ENCODE measurements at regions not wholly inside any gene's neighbourhood (a gene's known extent, or its start where the extent isn't known, plus 50 kb on each side); places are given as distances from the start of the nearest gene placed in this dataset.

- H3K36me3 ChIP-seq: no peaks in the 10 kb centered on the region
- no peak overlapping the region for H3K4me3 ChIP-seq
- H3K27ac ChIP-seq: no peak overlapping the region
- no peak for DNase-seq
- TF ChIP-seq POLR2A (IDR thresholded peaks at IDR 0.05): no peak
- TF ChIP-seq, protein P1, sequence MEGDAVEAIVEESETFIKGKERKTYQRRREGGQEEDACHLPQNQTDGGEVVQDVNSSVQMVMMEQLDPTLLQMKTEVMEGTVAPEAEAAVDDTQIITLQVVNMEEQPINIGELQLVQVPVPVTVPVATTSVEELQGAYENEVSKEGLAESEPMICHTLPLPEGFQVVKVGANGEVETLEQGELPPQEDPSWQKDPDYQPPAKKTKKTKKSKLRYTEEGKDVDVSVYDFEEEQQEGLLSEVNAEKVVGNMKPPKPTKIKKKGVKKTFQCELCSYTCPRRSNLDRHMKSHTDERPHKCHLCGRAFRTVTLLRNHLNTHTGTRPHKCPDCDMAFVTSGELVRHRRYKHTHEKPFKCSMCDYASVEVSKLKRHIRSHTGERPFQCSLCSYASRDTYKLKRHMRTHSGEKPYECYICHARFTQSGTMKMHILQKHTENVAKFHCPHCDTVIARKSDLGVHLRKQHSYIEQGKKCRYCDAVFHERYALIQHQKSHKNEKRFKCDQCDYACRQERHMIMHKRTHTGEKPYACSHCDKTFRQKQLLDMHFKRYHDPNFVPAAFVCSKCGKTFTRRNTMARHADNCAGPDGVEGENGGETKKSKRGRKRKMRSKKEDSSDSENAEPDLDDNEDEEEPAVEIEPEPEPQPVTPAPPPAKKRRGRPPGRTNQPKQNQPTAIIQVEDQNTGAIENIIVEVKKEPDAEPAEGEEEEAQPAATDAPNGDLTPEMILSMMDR (IDR thresholded peaks at IDR 0.05 in 4 of 5, conservative IDR thresholded peaks at IDR 0.05 in 1 of 5): no peak
- ATAC-seq: no peak
- H3K4me1 ChIP-seq: no peaks in the 10 kb centered on the region
- intact Hi-C loops (cut with DNase I; ENCODE audit: low total_unique reads) (no loop called here), in situ Hi-C loops (cut with MboI; ENCODE audit: low sequenced_read_pairs in 4 of 4) (no loop called here)
- no peaks in the 10 kb centered on the region for H3K9me3 ChIP-seq
- H3K27me3 ChIP-seq: peaks cover 0 to 5% (median 0%) of the 10 kb centered on the region in 3 donors
These were observed 89.5 kb upstream of the HTATIP2 start for GRCh38 chr11:20274031-20274430.

DNA sequence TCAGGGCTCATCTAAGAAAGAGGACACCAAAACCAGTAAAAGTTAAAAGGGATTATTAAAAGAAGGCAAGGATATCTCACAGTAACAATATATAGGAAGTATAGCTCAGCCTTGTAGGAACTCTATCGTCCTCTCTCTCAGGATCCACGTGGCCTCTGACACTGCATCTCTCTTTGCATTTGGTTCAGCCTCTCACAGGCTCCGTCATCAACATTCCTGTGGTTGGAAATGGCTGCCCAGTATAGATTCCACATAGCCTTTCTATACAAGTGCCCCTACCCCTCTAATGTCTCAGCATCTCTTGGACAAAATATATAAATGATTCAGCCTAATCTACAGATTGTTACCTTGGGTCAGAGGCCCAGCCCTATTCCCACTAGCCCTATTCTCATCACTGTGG, 101.3 kb upstream of the DBX1 start:
- DNase-seq (no peak), ATAC-seq (no peak)
- in situ Hi-C loops (cut with MboI; ENCODE audit: low sequenced_read_pairs in 4 of 4): no loop called here
- no peak overlapping the region for H3K4me3 ChIP-seq
- no peak overlapping the region for H3K27ac ChIP-seq
- no peaks in the 10 kb centered on the region for H3K27me3 ChIP-seq
- H3K9me3 ChIP-seq: no peaks in the 10 kb centered on the region
- TF ChIP-seq POLR2A (IDR thresholded peaks at IDR 0.05): no peak
- TF ChIP-seq, protein P1 (IDR thresholded peaks at IDR 0.05 in 4 of 5, conservative IDR thresholded peaks at IDR 0.05 in 1 of 5): no peak
- no peaks in the 10 kb centered on the region for H3K4me1 ChIP-seq
- H3K36me3 ChIP-seq: no peaks in the 10 kb centered on the region
- intact Hi-C loops (cut with DNase I; ENCODE audit: low total_unique reads): no loop called here

- no peaks in the 10 kb centered on the region for H3K4me1 ChIP-seq
- no peaks in the 10 kb centered on the region for H3K27me3 ChIP-seq
- intact Hi-C loops (cut with DNase I; ENCODE audit: low total_unique reads) (no loop called here), in situ Hi-C loops (cut with MboI; ENCODE audit: low sequenced_read_pairs in 4 of 4) (no loop called here)
- ATAC-seq (no peak), DNase-seq (no peak)
- no peak overlapping the region for H3K27ac ChIP-seq
- H3K9me3 ChIP-seq: no peaks in the 10 kb centered on the region
- H3K4me3 ChIP-seq: no peak overlapping the region
- H3K36me3 ChIP-seq: no peaks in the 10 kb centered on the region
- no peak for TF ChIP-seq POLR2A (IDR thresholded peaks at IDR 0.05)
- TF ChIP-seq, protein P1 (IDR thresholded peaks at IDR 0.05 in 4 of 5, conservative IDR thresholded peaks at IDR 0.05 in 1 of 5): no peak
These were observed 100.0 kb upstream of the DBX1 start for GRCh38 chr11:20260307-20260706.

DNA sequence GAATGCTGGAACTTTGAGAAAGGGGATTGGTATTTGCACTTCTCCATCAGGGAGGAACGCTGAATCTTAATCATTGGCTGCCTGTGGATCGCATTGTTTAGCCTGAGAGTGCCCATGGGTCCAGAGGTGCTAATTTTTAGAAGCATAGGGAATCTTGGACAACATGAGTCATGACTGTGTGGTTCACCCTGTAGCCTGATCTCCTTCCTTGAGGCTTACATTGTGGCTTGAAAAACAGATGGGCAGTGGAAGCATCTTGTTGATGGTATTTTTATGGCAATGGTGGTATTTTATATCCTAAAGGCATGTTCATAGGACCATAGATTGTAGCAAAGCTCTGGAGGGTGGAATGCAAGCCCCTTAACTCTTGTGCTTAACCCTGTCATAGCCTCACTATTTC, 99.2 kb upstream of the DBX1 start:
- Histone ChIP-seq H3K27me3 (no peaks in the 10 kb centered on the region), H3K27ac (no peak overlapping the region), H3K36me3 (no peaks in the 10 kb centered on the region), H3K9me3 (no peaks in the 10 kb centered on the region), H3K4me1 (no peaks in the 10 kb centered on the region), H3K4me3 (no peak overlapping the region)
- no peak for TF ChIP-seq POLR2A (IDR thresholded peaks at IDR 0.05)
- TF ChIP-seq, protein P1 (IDR thresholded peaks at IDR 0.05 in 4 of 5, conservative IDR thresholded peaks at IDR 0.05 in 1 of 5): no peak
- DNase-seq (no peak), ATAC-seq (no peak)
- in situ Hi-C loops (cut with MboI; ENCODE audit: low sequenced_read_pairs in 4 of 4): no loop called here
- intact Hi-C loops (cut with DNase I; ENCODE audit: low total_unique reads): no loop called here

DNA sequence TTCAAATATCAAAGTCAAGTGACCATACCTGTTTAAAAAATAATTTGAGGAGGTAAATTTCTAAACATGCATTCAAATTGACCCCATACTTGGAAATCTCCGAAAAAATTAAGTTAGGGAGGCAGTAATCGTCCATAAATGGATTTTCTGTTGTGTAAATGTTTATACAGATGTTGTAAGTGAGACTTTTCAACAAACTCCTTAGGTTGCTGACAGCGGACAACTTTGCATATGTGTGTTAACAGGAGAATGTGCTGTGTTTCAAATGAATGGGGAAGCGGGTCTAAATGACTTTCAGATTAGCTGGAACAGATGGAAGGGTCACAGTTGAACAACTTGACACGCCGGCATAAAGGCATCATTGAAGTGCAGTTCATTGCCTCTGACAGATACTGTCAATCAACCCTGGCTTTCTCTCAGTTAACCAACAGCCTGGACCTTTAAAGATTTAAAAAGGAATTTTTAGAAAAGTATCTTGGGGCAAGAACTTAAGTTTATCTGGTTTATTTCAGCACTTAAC, 98.2 kb upstream of the DBX1 start:
- no peak for ATAC-seq
- Histone ChIP-seq H3K36me3 (no peaks in the 10 kb centered on the region), H3K4me3 (no peak overlapping the region), H3K27ac (no peak overlapping the region), H3K27me3 (no peaks in the 10 kb centered on the region), H3K9me3 (no peaks in the 10 kb centered on the region), H3K4me1 (no peaks in the 10 kb centered on the region)
- intact Hi-C loops (cut with DNase I; ENCODE audit: low total_unique reads): no loop called here
- in situ Hi-C loops (cut with MboI; ENCODE audit: low sequenced_read_pairs in 4 of 4): no loop called here
- DNase-seq: no peak
- TF ChIP-seq, protein P1 (IDR thresholded peaks at IDR 0.05 in 4 of 5, conservative IDR thresholded peaks at IDR 0.05 in 1 of 5): no peak
- TF ChIP-seq POLR2A (IDR thresholded peaks at IDR 0.05): no peak

All from gastrocnemius medialis (tissue), 4 donors.